ENCODE measurements at regions not wholly inside any gene's neighbourhood (a gene's known extent, or its start where the extent isn't known, plus 50 kb on each side); places are given as distances from the start of the nearest gene placed in this dataset.

- no peak for TF ChIP-seq ARID3A (IDR thresholded peaks at IDR 0.05; ENCODE audit: low read depth, low read length)
Measured at GRCh38 chr2:125456693-125457363, 1199.1 kb upstream of the GYPC start (continued).

- intact Hi-C loops (cut with micrococcal nuclease; ENCODE audit: unreplicated experiment) = loop anchor here (2.0 kb wide), 1 partner anchor 667 kb away; no protein-coding TSS in a partner anchor
- Histone ChIP-seq H3K9me3 (ENCODE audit: low read length) (peaks cover 31% of the 10 kb centered on the region), H3K4me2 (ENCODE audit: low read depth, low read length) (no peak overlapping the region; the same call in 1 of the 2 replicates), H3K4me1 (ENCODE audit: insufficient read depth, low read length) (no peaks in the 10 kb centered on the region), H3K4me3 (replicated peaks in 1 of 3; ENCODE audit: insufficient read depth in 1 of 3, low read depth in 2 of 3, low read length in 3 of 3) (no peak overlapping the region), H3K36me3 (replicated peaks in 1 of 2; ENCODE audit: control insufficient read depth in 1 of 2, insufficient read depth in 2 of 2, low read length in 2 of 2) (no peaks in the 10 kb centered on the region), H3K79me2 (ENCODE audit: insufficient read depth, low read length) (no peaks in the 10 kb centered on the region), H2AFZ (ENCODE audit: low read length) (no peak overlapping the region), H3K9ac (ENCODE audit: insufficient read depth, low read depth, low read length) (no peak overlapping the region), H3K27ac (ENCODE audit: extremely low read length, insufficient read depth, low read length) (no peak overlapping the region), H3K27me3 (ENCODE audit: control insufficient read depth in 1 of 2, insufficient read depth in 2 of 2, low read length in 2 of 2) (no peaks in the 10 kb centered on the region), H4K20me1 (ENCODE audit: insufficient read depth, low read length) (no peaks in the 10 kb centered on the region)
- DNase-seq (ENCODE audit: low spot score) (peak; percentile 16), ATAC-seq (peak; percentile 97), FAIRE-seq (no peak)
- WGBS (ENCODE audit: low lambda C conversion rate) = 2% methylated on average over 12 of the region's 12 CpGs
- CTCF ChIA-PET (ENCODE audit: low intra/inter-chr PET ratio, low total read pairs) = no interaction called here
- in situ Hi-C loops (cut with HindIII; ENCODE audit: extremely low pct_ligation_motif_present, low pct_unique_long_range_greater_than_20kb) = no loop called here
- no TSS peak for BruUV-seq (replicated peaks)
- POLR2A ChIA-PET = no interaction called here
- TF ChIP-seq ATF2 (CRISPR knock-in tag; IDR thresholded peaks at IDR 0.05) (no peak), STAG1 (CRISPR knock-in tag; IDR thresholded peaks at IDR 0.05) (peak; percentile 81), THAP9 (CRISPR knock-in tag; IDR thresholded peaks at IDR 0.05; ENCODE audit: borderline replicate concordance) (no peak), MAFK (conservative IDR thresholded peaks at IDR 0.05 in 1 of 2, IDR thresholded peaks at IDR 0.05 in 1 of 2; ENCODE audit: low read length in 2 of 2) (no peak), ZNF720 (CRISPR knock-in tag; IDR thresholded peaks at IDR 0.05) (no peak), SMC3 (IDR thresholded peaks at IDR 0.05; ENCODE audit: low read length) (peak; percentile 20; the same call in 1 of the 2 replicates), HDAC6 (IDR thresholded peaks at IDR 0.05; ENCODE audit: low read depth, low read length) (no peak), MIER2 (CRISPR knock-in tag; IDR thresholded peaks at IDR 0.05) (no peak), ZNF713 (CRISPR knock-in tag; IDR thresholded peaks at IDR 0.05) (no peak), E2F5 (CRISPR knock-in tag; conservative IDR thresholded peaks at IDR 0.05) (no peak), CTCF (CRISPR knock-in tag; IDR thresholded peaks at IDR 0.05) (peak; percentile 70), REXO4 (CRISPR knock-in tag; IDR thresholded peaks at IDR 0.05; ENCODE audit: borderline replicate concordance) (no peak), SOX5 (CRISPR knock-in tag; IDR thresholded peaks at IDR 0.05; ENCODE audit: borderline replicate concordance) (no peak)
Measured at GRCh38 chr2:125471963-125472362, 1184.0 kb upstream of the GYPC start.

All from HepG2 (cell line).